ENCODE measurements at regions not wholly inside any gene's neighbourhood (a gene's known extent, or its start where the extent isn't known, plus 50 kb on each side); places are given as distances from the start of the nearest gene placed in this dataset.

DNA sequence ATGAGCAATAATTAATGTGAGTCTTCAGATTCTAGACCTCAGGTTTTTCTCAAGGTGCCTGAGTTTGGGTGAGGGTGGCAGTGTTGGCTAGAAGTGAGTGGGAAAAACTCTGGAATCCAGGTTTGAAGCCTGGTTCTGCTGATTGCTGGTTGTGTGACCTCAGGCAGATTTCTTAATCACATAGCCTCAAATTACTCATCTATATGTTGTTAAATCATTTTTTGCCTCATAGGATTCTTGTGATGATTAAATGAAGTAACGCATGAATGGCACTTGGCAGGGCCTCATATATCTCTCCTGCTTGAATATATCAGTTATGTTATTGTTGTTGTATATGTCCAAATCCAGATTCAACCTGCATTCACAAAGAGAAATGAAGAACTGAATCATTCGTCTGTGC is 60.5 kb downstream of the NR2F2 start:
- no peak for DNase-seq

DNA sequence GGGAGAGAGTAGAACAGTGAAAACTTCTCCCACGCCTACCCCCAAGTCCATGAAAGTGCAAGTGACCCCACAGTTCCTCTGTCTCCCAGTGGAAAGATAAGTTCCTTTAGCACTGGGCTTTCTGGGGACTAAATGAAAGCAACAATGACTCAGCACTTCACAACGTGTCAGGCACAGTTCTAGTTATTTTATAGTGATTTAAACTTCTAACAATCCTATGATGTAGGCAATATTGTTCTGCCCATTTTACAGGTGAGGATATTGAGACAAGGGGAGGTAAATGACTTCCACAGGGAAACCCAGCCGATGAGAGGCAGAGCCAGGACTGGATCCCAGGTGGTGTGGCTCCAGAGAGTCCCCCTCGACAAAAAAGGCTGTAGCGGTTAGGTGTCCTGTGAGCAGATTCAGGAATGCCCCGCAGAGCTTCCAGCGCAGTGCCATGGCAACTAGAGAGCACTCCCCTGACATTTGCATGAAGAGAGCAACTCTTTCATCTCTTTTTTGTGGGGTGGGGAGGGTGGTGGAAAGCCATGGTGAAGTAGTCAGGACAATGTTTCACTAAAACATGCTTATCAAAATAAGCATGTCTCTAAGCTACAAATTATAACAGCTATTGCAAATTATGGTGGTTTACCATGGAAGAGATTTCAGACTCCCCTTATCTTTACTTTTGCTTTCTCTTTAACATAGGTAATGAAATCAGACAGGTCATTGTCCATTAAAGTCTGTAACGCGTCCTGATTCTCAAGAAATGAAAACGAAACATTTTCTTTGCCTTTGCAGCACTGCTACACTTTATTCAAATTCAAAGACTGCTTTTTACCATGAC is 62.1 kb downstream of the NR2F2 start:
- DNase-seq, result no peak

DNA sequence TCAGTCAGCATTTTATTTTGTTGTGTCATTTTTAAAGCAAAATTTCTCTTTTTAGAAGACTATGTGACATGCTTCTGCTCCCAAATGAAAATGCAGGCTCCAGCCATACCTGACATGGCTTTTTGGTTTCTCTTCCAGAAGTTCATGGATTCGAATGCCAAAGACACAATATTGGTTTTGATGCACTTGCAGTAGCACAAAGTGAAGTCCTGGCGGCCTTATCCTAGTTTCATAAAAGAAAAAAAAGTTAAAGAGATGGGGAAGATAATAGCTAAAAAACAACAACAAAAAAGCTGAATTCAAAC is 62.7 kb downstream of the NR2F2 start:
- DNase-seq, result no peak

DNA sequence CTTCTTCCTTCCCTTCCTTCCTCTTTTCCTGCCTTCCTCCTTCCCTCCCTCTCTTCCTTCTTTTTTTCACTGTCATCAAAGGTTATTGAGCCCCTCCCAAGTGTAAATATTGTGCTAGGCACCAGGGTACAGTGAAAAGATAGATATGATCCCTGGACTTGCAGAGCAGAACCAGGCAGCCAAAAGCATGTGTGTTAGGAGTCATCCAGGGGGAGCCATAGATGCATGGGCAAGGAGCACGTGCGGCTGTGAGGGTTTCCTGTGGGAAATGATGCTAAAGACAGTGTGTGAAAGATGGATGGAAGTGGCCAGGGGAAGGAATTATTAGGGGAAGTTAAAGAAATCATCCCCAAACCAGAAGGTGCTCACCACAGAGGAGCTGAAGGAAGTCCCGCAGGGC is 65.2 kb downstream of the NR2F2 start:
- DNase-seq, result no peak

DNA sequence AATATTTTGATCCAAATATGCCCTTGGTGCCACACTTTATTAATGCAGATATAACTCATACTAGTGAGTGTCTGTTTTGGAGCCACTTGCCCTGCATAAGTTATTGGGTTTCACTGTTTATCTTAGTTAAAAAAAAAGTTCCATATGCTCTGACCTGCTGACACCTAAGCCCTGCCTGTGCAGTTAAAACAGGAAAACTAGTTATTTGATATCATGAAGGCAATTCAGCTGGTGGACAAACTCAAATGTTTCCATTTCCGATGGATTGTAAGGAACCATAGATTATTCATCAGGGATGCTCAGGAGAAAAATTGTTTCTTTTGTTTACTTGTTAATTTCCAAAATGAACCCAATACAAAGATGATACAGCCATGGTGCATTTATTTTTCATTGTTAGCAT is 68.3 kb downstream of the NR2F2 start:
- no peak for DNase-seq

DNA sequence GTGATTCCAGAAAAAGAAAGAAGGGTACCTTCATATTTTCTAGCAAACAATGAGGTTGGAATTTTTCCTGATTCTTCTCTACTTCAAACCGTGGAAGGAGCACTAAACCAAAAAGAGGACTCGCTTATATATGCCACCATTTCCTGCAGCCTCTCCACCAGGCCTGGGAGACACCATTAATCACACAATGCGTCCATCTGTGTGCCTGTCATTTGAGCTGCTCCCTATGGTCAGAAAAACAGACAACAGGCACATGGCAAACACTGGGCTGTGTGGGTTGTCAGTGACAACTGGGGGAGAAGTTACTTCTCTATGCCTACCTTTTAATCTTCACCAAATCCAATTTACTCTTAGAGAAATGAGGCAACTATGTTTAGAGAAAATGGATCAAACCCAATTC is 71.9 kb downstream of the NR2F2 start:
- no peak for DNase-seq

DNA sequence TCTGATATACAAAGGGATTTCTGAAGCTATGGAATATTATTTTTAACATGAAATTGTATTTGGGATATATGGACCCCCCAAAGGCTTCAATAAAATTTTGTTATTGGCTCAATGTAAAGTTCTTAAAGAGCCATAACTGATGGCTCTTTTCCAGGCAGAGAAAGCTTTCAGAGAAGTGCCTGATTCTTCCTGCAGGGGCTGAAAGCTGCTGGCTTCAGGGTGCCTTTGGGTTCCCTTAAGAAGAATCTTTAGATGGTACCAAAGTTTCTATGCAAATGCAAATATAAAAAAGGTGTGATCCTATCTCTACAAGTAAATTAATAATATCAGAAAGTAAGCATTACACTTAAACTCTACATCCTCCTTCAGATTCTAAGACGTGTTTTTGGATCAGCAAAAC is 72.6 kb downstream of the NR2F2 start:
- no peak for DNase-seq

DNA sequence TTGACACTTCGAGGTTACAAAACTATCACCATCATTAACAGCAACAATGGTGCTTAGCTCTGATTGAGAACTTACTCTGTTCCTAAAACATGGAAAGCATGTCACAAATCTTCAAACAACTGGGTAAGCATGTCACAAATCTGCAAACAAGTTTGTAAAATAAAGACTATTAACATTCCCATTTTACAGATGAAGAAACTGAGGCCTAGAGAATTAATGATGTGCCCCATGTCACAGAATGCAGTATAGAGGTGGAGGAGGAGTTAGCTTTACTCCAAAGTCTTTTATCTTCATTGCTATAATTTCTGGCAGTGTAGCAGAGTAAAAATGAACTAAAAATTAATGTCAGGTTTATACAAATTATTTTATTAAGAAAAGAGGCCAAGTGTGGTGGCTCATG is 73.4 kb downstream of the NR2F2 start:
- no peak for DNase-seq

DNA sequence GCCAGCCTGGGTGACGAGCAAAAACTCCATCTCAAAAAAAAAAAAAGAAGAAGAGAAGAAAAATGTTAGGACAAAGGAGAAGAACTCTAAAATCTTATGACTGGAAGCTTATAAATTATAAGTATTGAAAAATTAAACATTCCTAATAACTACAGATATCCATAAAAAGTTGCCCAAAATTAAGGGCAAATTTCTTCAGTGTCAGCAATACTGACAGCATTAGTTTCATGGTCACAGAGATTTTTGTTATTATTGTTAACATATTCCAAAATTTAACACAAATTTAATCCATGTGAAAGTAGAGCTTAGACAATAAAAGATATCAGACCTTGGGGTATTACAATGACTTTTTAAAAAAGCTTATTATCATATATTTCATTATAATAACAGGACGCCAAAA is 74.1 kb downstream of the NR2F2 start:
- no peak for DNase-seq

DNA sequence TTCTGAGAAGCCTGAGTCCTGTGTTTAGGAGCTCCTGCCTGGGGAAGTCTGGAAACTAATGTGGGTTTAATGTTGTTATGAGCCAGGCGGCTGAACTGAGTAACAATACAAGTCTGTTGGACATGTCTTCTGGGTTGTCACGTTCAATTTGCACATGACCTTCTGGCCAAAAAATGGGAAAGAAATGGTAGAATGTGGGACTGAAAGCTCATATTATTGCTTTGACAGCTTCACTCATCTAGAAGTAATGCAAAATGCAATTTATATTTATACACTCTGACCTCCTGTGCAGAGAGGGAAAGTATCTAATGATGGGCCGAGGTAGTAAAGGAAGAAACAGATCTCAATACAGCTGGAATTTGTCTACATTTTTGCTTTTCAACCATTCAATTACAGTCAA is 75.8 kb downstream of the NR2F2 start:
- no peak for DNase-seq

DNA sequence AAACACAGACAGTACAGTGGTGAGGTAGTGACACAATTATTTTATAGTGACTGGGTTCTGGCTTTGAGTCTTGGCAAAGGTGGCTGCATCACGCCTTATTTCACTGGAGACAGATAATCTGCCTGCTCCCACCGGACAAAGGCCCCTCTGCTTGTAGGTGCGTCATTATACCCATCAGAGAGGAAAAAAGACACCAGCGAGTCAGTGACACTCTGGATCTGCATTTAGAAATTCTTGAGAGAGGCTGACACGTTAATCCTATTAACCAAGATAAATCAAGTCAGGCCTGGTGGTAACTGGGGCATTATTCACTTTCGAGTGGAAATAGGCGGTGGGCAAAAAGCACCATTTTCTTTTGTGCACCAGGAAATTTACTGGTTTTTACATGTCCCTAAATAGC is 76.2 kb downstream of the NR2F2 start:
- DNase-seq, result no peak

DNA sequence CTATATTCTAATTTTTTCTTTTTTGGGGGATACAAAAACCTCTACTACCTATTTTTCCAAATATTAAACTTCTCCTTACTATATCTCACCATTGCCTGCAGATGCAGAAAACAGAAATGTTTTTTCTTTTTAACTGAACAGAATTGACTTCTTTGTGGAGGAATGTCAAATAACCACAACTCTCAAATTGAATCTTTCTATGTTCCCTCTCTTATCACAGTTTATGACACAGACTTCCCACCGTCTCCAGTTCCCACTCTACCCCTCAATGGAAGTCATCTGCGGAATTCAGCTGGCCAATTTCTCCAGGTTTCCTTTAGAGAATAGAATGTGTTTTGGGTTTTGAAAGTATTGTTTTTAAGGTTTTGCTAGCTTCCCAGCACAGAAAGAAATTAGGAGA is 77.0 kb downstream of the NR2F2 start:
- DNase-seq, result no peak

DNA sequence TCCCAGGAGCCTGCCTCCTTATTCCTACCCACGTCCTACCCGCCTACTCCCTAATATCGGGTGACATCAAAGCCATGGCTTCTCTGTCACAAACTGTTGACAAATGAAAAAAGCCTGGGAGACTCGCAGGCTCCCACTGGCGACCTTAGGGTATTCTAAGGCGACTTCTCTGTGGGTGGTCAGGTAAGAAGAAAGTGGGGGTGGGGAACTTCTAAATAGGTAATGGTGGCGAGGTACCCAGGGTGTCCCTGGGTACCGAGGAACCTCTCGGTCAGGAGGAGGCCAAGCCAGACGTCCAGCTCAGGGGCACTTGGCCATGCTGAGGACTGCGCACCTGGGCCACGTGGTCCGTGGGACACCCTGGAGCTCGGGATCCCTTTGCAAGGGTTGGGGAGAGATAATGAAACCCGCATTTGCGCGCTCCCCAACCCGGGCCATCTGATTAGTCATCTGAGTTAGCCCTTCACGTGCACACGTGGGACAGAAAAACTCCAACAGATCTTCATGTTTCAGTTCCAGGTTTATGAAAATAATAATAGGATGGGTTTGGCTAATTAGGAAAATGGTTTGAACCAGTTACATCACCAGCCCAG is 78.2 kb downstream of the NR2F2 start:
- DNase-seq, result peak in 1 of 56 donors; percentile 9

DNA sequence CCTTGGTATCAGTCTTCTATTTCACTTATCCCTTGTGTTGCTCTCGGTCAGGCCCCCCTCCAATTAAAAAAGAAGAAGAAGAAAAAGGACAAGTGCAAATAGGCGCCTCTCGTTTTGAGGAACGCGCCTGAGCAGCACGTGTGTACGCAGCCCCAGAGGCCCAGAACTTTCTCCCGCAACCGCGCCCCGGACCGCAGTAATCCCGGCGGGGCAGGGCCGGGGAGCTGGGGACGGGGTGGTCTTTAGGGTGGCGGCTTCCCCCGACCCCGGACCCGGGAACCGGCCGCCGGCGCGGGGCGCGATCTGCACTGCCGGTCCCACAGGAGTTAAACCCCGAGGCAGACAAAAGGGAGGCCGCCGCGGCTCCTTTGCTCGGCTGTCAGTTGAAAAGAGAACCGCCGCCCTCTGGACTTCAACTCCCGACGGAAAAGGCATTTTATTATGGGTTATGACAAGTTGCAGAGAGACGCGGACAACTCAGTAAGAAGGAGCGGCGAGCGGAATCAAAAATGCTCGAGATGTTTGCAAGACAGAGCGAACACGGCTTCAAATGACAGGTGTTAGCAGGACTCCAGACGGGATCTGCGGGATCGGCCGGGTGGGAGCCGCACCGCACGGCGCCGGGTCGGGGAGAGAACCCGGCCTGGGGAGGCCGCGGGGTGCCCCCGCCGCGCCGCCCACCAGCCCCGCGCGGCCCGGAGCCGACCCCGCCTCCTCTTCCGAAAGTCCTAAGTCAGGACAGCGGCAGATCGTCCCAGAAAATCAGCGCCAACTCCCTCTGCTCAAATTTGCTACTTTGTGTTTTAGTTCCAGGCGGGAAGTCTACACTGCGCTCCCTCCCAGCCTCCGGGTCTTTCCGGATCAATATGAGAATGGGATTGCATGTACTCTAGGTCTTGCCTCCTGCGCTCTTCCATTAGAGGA is 79.0 kb downstream of the NR2F2 start:
- peak in 1 of 56 donors; percentile 9 for DNase-seq

DNA sequence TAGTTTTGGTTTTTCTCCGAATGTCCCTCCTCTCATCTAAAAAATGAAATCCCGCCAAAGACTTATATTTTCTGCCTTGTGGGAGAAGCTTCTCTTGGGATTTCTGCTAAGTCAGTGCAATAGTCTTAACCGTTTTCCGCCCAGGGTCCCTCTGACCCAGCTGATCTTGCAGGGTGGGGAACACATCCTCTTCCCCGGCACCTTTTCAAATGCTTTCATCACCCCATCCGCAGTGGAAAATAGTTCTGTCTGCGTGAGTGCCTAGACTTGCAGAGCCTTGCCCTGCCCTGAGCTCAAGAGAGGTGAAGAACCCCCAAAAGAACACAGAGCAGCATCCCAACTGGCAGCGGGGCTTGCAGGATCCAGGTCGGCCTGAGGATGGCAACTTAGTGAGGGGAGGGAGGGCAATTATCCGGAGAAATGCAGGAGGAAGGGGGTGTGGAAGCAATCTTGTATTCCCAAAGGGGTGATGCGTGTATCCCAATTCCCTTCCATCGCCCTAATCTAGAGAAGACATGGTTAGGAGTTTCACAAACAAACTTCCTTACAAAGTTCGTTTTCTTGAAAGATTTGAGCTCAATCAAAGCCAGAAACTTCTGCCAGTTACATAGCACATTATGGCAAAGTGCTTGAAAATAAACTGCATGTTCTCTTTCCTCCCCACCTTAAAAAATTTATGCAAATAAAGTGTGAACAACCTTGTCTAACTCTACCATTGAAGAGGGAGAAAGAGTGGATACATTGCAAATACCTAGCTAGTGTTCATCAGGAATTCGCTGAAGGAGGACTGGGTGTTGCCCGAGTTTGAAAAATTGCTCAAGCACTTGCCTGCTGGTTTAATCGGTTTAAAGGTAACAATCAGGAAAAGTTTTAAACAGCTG is 79.9 kb downstream of the NR2F2 start:
- DNase-seq, result peak in 1 of 56 donors; percentile 9

DNA sequence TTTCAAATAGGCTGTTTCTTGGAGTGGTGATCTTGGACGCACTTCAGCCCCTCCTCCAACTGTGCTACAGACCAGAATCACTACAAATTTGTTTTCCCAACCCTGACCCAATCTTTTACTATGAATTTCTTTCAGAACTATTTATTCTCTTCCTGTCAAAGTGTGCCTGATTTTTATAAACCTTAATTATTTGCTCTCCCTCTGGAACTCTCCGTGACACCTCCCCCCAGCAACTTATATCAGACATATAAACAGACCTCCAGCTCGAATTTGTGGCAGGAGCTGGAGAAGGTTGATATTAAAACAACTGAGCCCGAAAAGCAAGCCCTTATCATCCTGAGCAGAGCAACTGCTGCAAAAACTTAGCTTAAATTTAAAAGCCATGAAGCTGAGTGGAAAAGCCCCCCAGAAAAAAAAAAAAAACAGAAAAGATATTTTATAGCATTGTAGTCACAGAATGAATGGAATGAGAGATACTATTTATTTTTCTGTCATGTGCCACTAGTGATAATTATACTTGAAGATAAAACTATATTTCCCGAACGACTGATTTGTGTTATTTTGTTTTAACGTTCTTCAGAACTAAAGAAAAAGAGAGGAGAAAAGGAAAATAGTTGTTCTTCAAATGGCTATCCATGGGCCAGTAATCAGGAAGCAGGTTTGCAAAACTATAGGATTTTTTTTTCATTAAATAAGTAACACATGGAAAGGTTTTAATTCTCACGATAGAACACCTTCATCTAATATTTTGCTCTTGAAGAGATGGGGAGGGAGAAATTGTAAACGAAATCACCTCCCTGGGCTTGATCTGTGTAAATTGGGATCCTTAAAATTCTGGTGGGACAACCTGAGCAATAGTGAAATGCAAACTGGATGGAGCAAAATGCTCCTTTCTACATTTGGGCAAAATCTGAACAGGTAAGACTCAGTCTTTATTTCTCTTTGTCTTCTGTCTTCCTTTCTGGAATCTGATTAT is 80.8 kb downstream of the NR2F2 start:
- DNase-seq, result no peak

DNA sequence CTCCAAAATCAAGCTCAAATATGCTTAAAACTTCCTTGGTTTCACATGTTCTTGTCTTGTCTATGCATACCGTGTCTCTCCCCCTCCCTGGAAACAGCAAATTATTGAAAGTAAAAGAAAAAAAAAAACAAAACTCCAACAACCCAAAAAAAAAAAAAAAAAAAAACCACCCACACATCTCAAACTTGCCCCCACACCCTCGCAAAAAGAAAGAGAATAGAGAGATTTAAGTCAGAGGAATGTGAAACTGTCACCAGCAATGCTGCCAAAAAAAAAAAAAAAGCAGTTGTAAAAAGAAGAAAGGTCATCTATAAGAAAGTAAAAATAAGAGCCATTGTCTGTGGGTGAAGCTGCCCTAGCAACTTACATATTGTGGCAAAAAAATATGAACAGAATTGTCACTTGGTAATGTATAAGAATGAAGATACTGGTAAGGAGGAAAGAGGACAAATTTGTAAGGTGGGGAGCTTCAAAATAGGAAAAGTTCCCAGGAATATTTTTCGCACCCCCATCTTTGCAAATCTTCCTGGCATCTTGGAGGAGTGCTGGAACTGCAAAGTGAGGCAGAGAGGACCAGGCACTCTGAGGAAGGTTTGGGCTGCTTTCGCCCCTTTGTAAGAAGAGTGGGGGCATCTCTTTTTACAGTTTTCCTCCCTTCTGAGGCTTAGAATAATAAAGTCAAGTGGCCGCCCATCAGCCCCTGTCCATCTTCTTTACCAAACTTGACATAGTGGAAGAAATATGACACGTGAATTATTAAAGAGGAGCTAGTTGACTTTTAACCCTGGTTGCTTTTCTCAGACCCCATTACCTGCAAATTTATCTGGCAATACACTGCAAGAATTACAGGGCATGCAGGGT is 81.8 kb downstream of the NR2F2 start:
- no peak for DNase-seq

DNA sequence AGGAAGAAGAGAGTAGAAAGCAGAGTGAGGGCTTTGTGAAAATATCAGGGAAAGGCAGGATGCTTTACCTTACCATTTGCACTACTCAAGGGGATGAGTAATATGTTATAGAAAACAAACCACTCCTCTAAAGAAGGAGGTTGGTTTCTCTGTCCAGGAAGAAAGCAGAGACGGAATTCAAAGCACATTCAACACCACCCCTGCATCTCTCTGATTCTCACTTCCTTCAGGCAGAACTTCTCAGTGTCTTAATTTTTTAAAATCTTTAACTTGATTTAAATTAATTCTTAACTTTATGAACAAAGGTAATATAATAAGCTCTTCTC is 82.4 kb downstream of the NR2F2 start:
- no peak for DNase-seq

DNA sequence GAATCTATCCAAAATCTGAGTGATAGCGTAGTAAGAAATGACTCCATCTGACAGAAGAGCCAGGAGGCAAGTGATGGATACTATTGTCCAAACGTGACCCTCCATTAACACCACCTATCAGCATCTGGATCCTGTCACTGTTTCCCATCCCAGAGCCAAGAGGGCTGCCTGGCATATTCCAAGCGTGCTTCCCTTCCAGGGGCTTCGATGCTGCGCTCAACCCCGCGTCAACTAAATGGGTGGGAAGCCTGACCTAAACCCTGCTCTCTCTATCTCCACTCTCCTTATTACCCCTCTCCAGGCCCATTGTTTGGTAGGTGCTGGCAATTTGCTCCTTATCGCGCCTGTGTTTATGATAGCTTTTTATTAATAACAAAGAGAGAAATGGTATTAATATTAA is 83.2 kb downstream of the NR2F2 start:
- DNase-seq, result no peak

Data from amygdala (tissue), 56 donors.